Lower lobe of right lung (tissue), 2 donors: ENCODE measurements at regions not wholly inside any gene's neighbourhood (a gene's known extent, or its start where the extent isn't known, plus 50 kb on each side); places are given as distances from the start of the nearest gene placed in this dataset.

ENCODE experiments used
- ATAC-seq, 2 donors: fragments of 200-7000 bp; cut with Tn5 transposase; one replicate each; pipeline ENCODE4 v1.9.1; 2020 to 2022; ENCODE audit warnings: mild to moderate bottlenecking in 2 of 2, moderate library complexity in 2 of 2
- DNase-seq: peaks from one replicate; pipeline ENCODE4 v3.0.0-alpha.2; 2020
- H3K27ac ChIP-seq: fragments of 200-600 bp; one replicate; pipeline ENCODE4 v1.8.0; 2022
- H3K27me3 ChIP-seq: fragments of 200-600 bp; one replicate; pipeline ENCODE4 v1.8.0; 2022; ENCODE audit warnings: low read depth
- H3K36me3 ChIP-seq: fragments of 200-600 bp; one replicate; pipeline ENCODE4 v1.8.0; 2022; ENCODE audit warnings: mild to moderate bottlenecking
- H3K4me1 ChIP-seq: fragments of 200-600 bp; one replicate; pipeline ENCODE4 v1.8.0; 2022
- H3K4me3 ChIP-seq: fragments of 200-600 bp; one replicate; pipeline ENCODE4 v1.8.0; 2022; ENCODE audit warnings: mild to moderate bottlenecking
- H3K9me3 ChIP-seq: fragments of 200-600 bp; one replicate; pipeline ENCODE4 v1.8.0; 2022
- intact Hi-C: fragments of 100-400 bp; cut with DNase I; formaldehyde crosslinking; loops from one replicate; pipeline ENCODE4 v1.11.0; 2022
- TF ChIP-seq, protein P1 (sequence below): fragments of 200-600 bp; IDR thresholded peaks from one replicate; pipeline ENCODE4 v1.8.0; 2022; ENCODE audit warnings: antibody characterized with exemption, mild to moderate bottlenecking
- donor health status: DM: no; HTN: yes; CAD: no; lungs with severe emphysema.

DNA sequence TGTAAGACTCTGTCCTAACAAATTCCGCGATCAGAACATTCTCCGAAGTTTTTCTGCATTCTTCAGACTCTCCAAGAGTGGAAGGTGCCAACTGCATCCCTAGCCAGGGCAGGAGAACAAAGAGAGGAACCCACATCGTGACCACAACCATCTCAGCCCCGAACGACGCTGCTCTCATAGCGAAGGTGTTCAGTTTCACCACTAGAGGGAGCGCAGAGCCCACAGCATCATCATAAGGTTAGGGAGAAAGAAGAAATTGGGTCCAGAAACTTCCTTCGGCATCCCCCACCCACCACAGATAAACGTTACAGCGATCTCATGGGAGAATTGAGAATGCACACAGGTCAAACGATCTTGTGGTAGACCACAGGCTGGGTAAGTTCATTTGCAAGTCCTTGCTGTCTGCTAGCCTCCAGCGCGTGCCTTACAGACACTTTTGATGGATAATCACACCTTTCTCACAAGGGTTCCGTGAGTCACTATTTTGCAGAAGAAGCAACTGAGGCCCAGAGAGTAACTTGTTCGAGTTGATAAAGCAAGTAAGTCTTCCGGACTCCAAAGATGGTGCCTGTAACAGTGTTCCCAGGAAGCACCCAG is 53.7 kb upstream of the ARL4C start:
- H3K4me3 ChIP-seq: no peak overlapping the region
- peak; percentile 80 to 86 for ATAC-seq
- H3K4me1 ChIP-seq: no peaks in the 10 kb centered on the region
- DNase-seq: peak; percentile 60
- intact Hi-C loops: no loop called here
- H3K9me3 ChIP-seq: no peaks in the 10 kb centered on the region
- no peaks in the 10 kb centered on the region for H3K27me3 ChIP-seq
- TF ChIP-seq, protein P1, sequence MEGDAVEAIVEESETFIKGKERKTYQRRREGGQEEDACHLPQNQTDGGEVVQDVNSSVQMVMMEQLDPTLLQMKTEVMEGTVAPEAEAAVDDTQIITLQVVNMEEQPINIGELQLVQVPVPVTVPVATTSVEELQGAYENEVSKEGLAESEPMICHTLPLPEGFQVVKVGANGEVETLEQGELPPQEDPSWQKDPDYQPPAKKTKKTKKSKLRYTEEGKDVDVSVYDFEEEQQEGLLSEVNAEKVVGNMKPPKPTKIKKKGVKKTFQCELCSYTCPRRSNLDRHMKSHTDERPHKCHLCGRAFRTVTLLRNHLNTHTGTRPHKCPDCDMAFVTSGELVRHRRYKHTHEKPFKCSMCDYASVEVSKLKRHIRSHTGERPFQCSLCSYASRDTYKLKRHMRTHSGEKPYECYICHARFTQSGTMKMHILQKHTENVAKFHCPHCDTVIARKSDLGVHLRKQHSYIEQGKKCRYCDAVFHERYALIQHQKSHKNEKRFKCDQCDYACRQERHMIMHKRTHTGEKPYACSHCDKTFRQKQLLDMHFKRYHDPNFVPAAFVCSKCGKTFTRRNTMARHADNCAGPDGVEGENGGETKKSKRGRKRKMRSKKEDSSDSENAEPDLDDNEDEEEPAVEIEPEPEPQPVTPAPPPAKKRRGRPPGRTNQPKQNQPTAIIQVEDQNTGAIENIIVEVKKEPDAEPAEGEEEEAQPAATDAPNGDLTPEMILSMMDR: peak; percentile 94
- no peak overlapping the region for H3K27ac ChIP-seq
- H3K36me3 ChIP-seq: no peaks in the 10 kb centered on the region

DNA sequence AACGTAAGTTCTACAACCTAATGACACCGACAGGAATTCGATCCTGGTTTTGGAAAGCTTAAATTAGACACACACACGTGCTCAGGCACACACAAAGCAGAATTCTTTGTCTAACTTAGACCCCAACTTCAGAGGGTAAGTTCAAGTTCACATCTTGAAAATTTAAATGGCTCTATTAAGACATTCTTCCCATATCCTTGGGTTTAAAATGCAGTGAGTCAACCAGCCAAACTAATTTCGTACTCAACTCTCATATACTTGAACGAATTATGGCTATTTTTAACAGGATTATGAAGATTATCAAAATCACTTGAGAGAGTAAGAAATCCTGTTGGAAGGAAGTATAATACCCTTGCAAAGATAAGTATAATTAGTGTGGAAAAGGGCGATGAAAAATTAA is 53.2 kb upstream of the ARL4C start:
- DNase-seq (no peak), ATAC-seq (no peak)
- Histone ChIP-seq H3K27me3 (no peaks in the 10 kb centered on the region), H3K9me3 (no peaks in the 10 kb centered on the region), H3K4me1 (no peaks in the 10 kb centered on the region), H3K36me3 (no peaks in the 10 kb centered on the region), H3K27ac (no peak overlapping the region), H3K4me3 (no peak overlapping the region)
- TF ChIP-seq, protein P1: no peak
- intact Hi-C loops: no loop called here

DNA sequence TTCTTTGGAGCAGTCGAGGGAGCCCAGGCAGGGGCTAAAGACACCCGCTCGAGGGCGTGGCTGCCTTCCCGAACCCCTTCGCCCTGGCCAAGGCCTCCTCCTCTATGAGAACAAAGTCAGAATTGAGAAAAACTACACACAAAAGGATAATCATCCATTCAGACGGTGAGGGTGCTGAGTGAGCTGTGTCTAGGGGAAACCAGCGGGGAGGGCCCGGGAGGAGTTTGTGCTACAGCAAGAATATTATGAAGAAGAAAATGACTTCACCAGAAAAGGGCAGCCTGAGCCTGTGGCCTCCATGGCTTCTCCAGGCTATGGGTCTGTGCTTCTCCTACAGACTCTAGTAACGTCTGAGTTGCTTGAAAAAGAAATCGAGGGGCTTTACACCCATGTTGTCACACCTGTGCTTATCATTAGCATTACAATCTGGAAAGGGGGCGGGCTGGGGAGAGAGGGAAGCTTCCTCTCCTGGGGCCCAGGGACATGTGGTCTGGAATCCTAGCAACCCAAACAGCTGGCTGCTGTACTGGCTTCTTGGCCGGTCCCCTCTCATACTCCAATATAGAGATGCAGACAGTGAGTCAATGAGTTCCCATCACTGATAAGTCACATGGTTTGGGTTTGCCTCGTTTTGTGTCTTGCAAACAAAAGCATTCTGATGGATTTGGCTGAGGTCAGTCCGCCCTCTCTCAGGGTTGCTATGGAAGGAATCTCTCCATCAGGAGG is 52.0 kb upstream of the ARL4C start:
- TF ChIP-seq, protein P1: no peak
- Histone ChIP-seq H3K4me1 (no peaks in the 10 kb centered on the region), H3K27me3 (no peaks in the 10 kb centered on the region), H3K27ac (no peak overlapping the region), H3K9me3 (no peaks in the 10 kb centered on the region), H3K36me3 (no peaks in the 10 kb centered on the region), H3K4me3 (no peak overlapping the region)
- intact Hi-C loops: loop anchor here (5.0 to 10.0 kb wide), 2 partner anchors 568 to 574 kb away; no protein-coding TSS in a partner anchor
- ATAC-seq (no peak), DNase-seq (no peak)

DNA sequence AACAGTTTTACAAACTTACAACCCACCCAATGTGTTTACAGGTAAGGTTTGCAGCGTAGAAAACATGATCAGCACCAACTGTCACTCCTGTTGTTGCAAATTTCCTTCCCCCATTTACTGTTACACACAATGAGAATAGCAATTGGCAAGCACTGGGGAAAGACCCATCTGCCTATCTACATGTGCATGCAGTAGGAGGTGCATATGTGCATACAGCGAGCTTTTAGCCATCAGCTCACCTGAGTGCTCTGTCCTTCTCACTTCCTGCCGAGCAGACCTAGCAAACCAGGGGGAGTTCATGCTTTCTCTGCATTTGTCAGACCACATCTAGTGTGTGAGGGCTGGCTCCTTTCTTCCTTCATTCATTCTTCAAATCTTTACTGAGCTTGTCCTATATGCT is 49.9 kb upstream of the ARL4C start:
- H3K4me1 ChIP-seq: no peaks in the 10 kb centered on the region
- H3K9me3 ChIP-seq: no peaks in the 10 kb centered on the region
- ATAC-seq: no peak
- H3K36me3 ChIP-seq: no peaks in the 10 kb centered on the region
- H3K4me3 ChIP-seq: no peak overlapping the region
- intact Hi-C loops: loop anchor here (5.0 to 10.0 kb wide), 2 partner anchors 571 to 572 kb away; no protein-coding TSS in a partner anchor
- TF ChIP-seq, protein P1: no peak
- DNase-seq: no peak
- H3K27ac ChIP-seq: no peak overlapping the region
- H3K27me3 ChIP-seq: no peaks in the 10 kb centered on the region
